Keratinocyte (primary cell): ENCODE measurements at regions not wholly inside any gene's neighbourhood (a gene's known extent, or its start where the extent isn't known, plus 50 kb on each side); places are given as distances from the start of the nearest gene placed in this dataset.

Experiments
- DNase-seq: peaks from one replicate; pipeline ENCODE4 v3.0.0-alpha.2; 2011; ENCODE audit warnings: low read depth, missing footprints, low spot score
- FAIRE-seq: peaks from 2 replicates; lab custom pipeline; 2011; peaks lifted over from hg19 to GRCh38; lab: Jason Lieb, UNC
- H2AFZ ChIP-seq: 2 replicates; pipeline ENCODE4 v1.6.0; 2012; ENCODE audit warnings: low read length, control low read depth, inconsistent platforms; ENCODE audit not compliant: control insufficient read depth
- H3K27ac ChIP-seq: 2 replicates; pipeline ENCODE4 v1.5.1; 2011; ENCODE audit warnings: low read length; ENCODE audit not compliant: control insufficient read depth, insufficient read depth
- H3K27me3 ChIP-seq: 3 replicates; pipeline ENCODE4 v1.6.0; 2011; ENCODE audit warnings: low read length; ENCODE audit not compliant: control insufficient read depth, insufficient read depth; ENCODE audit errors: extremely low read depth
- H3K36me3 ChIP-seq, 2 experiments: 2 replicates in 1 of 2; 3 replicates in 1 of 2; pipeline ENCODE4 v1.5.1; 2011; ENCODE audit warnings: low read length in 2 of 2, mild to moderate bottlenecking in 1 of 2; ENCODE audit not compliant: control insufficient read depth in 2 of 2, insufficient read depth in 2 of 2; ENCODE audit errors: extremely low read depth in 1 of 2
- H3K4me1 ChIP-seq: 3 replicates; pipeline ENCODE4 v1.5.1; 2011; ENCODE audit warnings: low read length; ENCODE audit not compliant: control insufficient read depth, insufficient read depth; ENCODE audit errors: extremely low read depth
- H3K4me2 ChIP-seq: 3 replicates; pipeline ENCODE4 v1.6.0; 2011; ENCODE audit warnings: low read depth, low read length; ENCODE audit not compliant: control insufficient read depth, insufficient read depth; ENCODE audit errors: extremely low read depth
- H3K4me3 ChIP-seq, 3 experiments: fragments of 200-600 bp in 1 of 3; sonication (generic) in 1 of 3; 2 replicates in 2 of 3; 3 replicates in 1 of 3; pipeline ENCODE4 v1.5.1; 2011 to 2016; ENCODE audit warnings: low read length in 3 of 3, mild to moderate bottlenecking in 3 of 3, control low read depth in 2 of 3, inconsistent platforms in 1 of 3, low read depth in 1 of 3, mixed read lengths in 1 of 3, mixed run types in 1 of 3, moderate library complexity in 1 of 3; ENCODE audit not compliant: control insufficient read depth in 2 of 3, insufficient read depth in 2 of 3; ENCODE audit errors: extremely low read depth in 1 of 3
- H3K79me2 ChIP-seq: 2 replicates; pipeline ENCODE4 v1.6.0; 2012; ENCODE audit warnings: low read length; ENCODE audit not compliant: control insufficient read depth, insufficient read depth
- H3K9ac ChIP-seq: 3 replicates; pipeline ENCODE4 v1.6.0; 2011; ENCODE audit warnings: low read length; ENCODE audit not compliant: control insufficient read depth, insufficient read depth; ENCODE audit errors: extremely low read depth
- H3K9me1 ChIP-seq: 3 replicates; pipeline ENCODE4 v1.6.0; 2011; ENCODE audit warnings: low read length; ENCODE audit not compliant: control insufficient read depth, insufficient read depth; ENCODE audit errors: extremely low read depth
- H3K9me3 ChIP-seq: 2 replicates; pipeline ENCODE4 v1.5.1; 2012; ENCODE audit warnings: low read depth, low read length; ENCODE audit not compliant: control insufficient read depth
- H4K20me1 ChIP-seq: 3 replicates; pipeline ENCODE4 v1.6.0; 2011; ENCODE audit warnings: low read length; ENCODE audit not compliant: control insufficient read depth, insufficient read depth; ENCODE audit errors: extremely low read depth
- CTCF ChIP-seq, 3 experiments: IDR thresholded peaks in 1 of 3; conservative IDR thresholded peaks in 1 of 3; optimal IDR thresholded peaks in 1 of 3; 2 replicates in 2 of 3; 3 replicates in 1 of 3; pipeline versions ENCODE3 to v1.5.1; 2011; ENCODE audit warnings: low read length in 3 of 3, mild to moderate bottlenecking in 3 of 3, moderate library complexity in 2 of 3, control low read depth in 1 of 3, inconsistent platforms in 1 of 3; ENCODE audit not compliant: insufficient read depth in 2 of 3; ENCODE audit errors: extremely low read depth in 1 of 3
- EZH2 ChIP-seq: IDR thresholded peaks from one replicate; pipeline ENCODE4 v1.6.1; 2012; ENCODE audit warnings: inconsistent platforms, mild to moderate bottlenecking, low read length, moderate library complexity
- dilution Hi-C: fragments of 300-500 bp; cut with MboI; formaldehyde crosslinking; loops from one replicate; pipeline ENCODE4 v1.7.0; 2020; ENCODE audit warnings: low sequenced_read_pairs; ENCODE audit not compliant: extremely low pct_ligation_motif_present

DNA sequence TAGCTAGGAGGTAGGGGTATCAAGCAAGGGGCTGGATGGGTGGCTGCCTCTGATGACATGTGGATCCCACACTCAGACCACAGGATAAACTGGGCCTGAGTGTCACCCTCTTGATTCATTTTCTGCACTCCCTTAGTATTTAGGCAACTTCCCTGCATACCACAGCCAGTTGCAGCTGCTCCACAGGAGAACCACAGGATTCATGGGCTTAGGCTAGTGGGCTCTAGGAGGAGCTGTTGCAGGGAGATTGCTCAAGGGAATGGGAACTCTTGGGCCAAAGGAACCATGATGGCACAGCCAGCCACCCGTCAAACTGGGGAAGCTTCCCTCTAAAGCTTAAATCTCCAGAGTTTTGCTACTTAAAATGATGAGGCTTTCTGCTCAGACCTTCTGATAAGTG lies 269.7 kb upstream of the ASIC2 start:
- TF ChIP-seq EZH2: no peak
- TF ChIP-seq CTCF (optimal IDR thresholded peaks at IDR 0.05 in 1 of 3, IDR thresholded peaks at IDR 0.05 in 1 of 3, conservative IDR thresholded peaks at IDR 0.05 in 1 of 3; ENCODE audit: extremely low read depth in 1 of 3, insufficient read depth in 2 of 3, low read length in 3 of 3): no peak
- Histone ChIP-seq H3K9me3 (no peaks in the 10 kb centered on the region), H4K20me1 (no peaks in the 10 kb centered on the region), H3K36me3 (no peaks in the 10 kb centered on the region), H3K9me1 (no peaks in the 10 kb centered on the region), H3K9ac (no peak overlapping the region), H3K4me3 (no peak overlapping the region), H3K4me2 (no peak overlapping the region), H2AFZ (no peak overlapping the region), H3K27ac (no peak overlapping the region), H3K4me1 (no peaks in the 10 kb centered on the region), H3K27me3 (no peaks in the 10 kb centered on the region), H3K79me2 (no peaks in the 10 kb centered on the region)
- dilution Hi-C loops: loop anchor here (25.0 kb wide), 1 partner anchor 100 kb away; no protein-coding TSS in a partner anchor
- FAIRE-seq (no peak), DNase-seq (no peak)

- Histone ChIP-seq H3K9me3 (no peaks in the 10 kb centered on the region), H3K27me3 (no peaks in the 10 kb centered on the region), H3K4me2 (no peak overlapping the region), H3K36me3 (no peaks in the 10 kb centered on the region), H3K27ac (no peak overlapping the region), H4K20me1 (no peaks in the 10 kb centered on the region), H3K79me2 (no peaks in the 10 kb centered on the region), H3K9ac (no peak overlapping the region), H3K4me1 (no peaks in the 10 kb centered on the region), H3K4me3 (no peak overlapping the region), H3K9me1 (no peaks in the 10 kb centered on the region), H2AFZ (no peak overlapping the region)
- TF ChIP-seq EZH2 (no peak), CTCF (optimal IDR thresholded peaks at IDR 0.05 in 1 of 3, IDR thresholded peaks at IDR 0.05 in 1 of 3, conservative IDR thresholded peaks at IDR 0.05 in 1 of 3; ENCODE audit: extremely low read depth in 1 of 3, insufficient read depth in 2 of 3, low read length in 3 of 3) (no peak)
- dilution Hi-C loops: loop anchor here (25.0 kb wide), 1 partner anchor 98 kb away; no protein-coding TSS in a partner anchor
- FAIRE-seq (no peak), DNase-seq (no peak)
These were observed 271.1 kb upstream of the ASIC2 start for GRCh38 chr17:33564146-33564545.
